Erythroblast (primary cell): ENCODE measurements at regions not wholly inside any gene's neighbourhood (a gene's known extent, or its start where the extent isn't known, plus 50 kb on each side); places are given as distances from the start of the nearest gene placed in this dataset.

Experiments
- GATA1 ChIP-seq: IDR thresholded peaks from 2 replicates; pipeline ENCODE4 v1.6.1; 2011; ENCODE audit warnings: low read depth, mild to moderate bottlenecking, control low read depth, low read length, moderate library complexity
- POLR2A ChIP-seq: IDR thresholded peaks from 2 replicates; pipeline ENCODE4 v1.6.1; 2011; ENCODE audit warnings: mild to moderate bottlenecking, low read length

DNA sequence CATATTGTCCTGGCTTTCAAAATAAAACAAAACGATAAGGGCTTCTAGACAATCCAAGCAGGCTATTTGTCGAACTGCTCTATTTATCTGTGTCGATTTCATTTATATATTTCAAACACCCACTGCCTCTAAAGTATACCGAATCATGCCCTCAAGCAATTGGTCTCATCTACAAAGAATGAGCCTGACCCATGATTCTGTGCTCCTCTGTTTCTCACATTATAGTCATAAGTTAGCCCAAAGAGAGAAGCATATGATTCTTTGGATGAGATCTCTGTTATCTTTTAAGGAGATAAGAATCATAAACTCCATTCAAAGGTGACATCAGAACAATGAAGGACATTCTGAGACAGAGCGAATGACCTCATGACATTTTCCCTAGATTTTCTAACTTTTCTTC is 191.1 kb downstream of the MAP2K6 start:
- TF ChIP-seq POLR2A (no peak), GATA1 (no peak)
